ENCODE measurements at regions not wholly inside any gene's neighbourhood (a gene's known extent, or its start where the extent isn't known, plus 50 kb on each side); places are given as distances from the start of the nearest gene placed in this dataset.

DNA sequence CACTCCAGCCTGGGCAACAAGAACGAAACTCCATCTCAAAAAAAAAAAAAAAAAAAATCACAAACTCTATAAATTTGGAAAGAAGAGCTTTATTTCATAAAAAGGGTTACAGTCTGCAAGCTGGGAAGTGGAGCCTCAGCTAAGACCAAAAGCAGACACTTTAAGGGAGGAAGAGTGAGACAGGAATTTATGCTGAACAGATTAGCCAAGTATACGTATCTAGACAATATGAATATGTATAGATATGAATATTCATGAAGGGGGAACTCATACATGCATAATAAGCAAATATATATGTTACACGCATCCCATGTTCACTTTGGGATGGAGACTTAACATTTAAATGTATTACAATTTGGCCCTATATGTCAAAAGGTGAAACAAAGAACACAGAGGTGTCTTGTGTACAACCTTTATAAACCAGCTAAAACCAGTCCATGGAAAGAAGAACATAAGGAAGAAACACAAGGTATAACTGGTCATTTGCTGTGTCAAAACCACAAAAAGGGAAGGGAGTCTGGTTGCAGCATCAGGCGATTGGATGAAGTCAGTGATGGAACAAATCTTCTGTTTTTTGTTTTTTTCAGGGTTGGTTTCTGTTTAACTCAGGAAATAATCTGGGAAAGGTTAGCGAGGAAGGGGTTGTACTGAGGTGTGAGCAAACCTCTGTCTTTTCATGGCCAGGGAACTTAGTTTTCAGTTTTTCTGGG, 130.0 kb upstream of the MAOA start:
- no peak overlapping the region for H2BK5ac ChIP-seq (ENCODE audit: low read length)
- H3K23ac ChIP-seq (ENCODE audit: low read length) = no peak overlapping the region
- no peak overlapping the region for H3K56ac ChIP-seq (ENCODE audit: low read length)
- H3K79me2 ChIP-seq (ENCODE audit: control insufficient read depth, insufficient read depth, low read length) = no peaks in the 10 kb centered on the region
- no peaks in the 10 kb centered on the region for H3K79me1 ChIP-seq (ENCODE audit: low read length)
- H2BK120ac ChIP-seq (ENCODE audit: low read depth, low read length) = no peak overlapping the region
- no peak overlapping the region for H3K9ac ChIP-seq (ENCODE audit: low read length)
- no peaks in the 10 kb centered on the region for H3K4me1 ChIP-seq (ENCODE audit: control insufficient read depth, low read depth, low read length)
- no peaks in the 10 kb centered on the region for H3K27me3 ChIP-seq (ENCODE audit: insufficient read depth, low read length, poor library complexity)
- WGBS (ENCODE audit: extremely low coverage, insufficient coverage, low lambda C conversion rate) = no CpG with 5 or more reads among the region's 5 CpGs
- H3K4me3 ChIP-seq (ENCODE audit: low read length) = no peak overlapping the region
- no peak overlapping the region for H3K4me2 ChIP-seq (ENCODE audit: low read length)
- no peak overlapping the region for H2BK15ac ChIP-seq (replicated peaks; ENCODE audit: low read depth)
- H3K27ac ChIP-seq (ENCODE audit: low read depth, low read length) = no peak overlapping the region
- H2AK5ac ChIP-seq (ENCODE audit: low read length) = no peak overlapping the region
- H3K36me3 ChIP-seq (ENCODE audit: control insufficient read depth, insufficient read depth, low read length) = no peaks in the 10 kb centered on the region
- H4K8ac ChIP-seq (ENCODE audit: low read depth, low read length) = no peak overlapping the region
- H3K18ac ChIP-seq (ENCODE audit: low read length) = no peak overlapping the region
- H4K5ac ChIP-seq (ENCODE audit: low read length) = no peak overlapping the region
- no peak for DNase-seq
- no peak overlapping the region for H3K4ac ChIP-seq (ENCODE audit: low read depth, low read length)

DNA sequence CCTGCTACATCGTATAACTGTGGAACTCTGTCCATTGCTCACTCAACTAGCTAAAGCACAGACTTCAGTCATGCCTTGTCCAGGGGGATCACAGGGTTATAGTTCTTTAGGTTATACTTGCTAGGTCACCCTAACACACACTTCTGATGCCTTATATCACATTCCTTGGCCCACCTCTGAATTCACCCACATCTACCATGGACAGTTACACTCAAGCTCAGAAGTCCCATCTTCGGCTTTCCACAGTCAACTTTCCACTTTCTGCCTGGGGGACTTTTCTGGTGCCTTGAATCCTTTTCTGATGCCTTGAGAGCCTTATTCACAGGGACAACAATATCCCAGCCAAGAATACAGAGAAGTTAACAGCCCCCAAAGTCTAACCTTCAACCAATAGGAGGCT, 129.2 kb upstream of the MAOA start:
- no peak overlapping the region for H2BK5ac ChIP-seq (ENCODE audit: low read length)
- WGBS (ENCODE audit: extremely low coverage, insufficient coverage, low lambda C conversion rate) = no CpG with 5 or more reads among the region's 2 CpGs
- no peaks in the 10 kb centered on the region for H3K79me1 ChIP-seq (ENCODE audit: low read length)
- H3K56ac ChIP-seq (ENCODE audit: low read length) = no peak overlapping the region
- H2AK5ac ChIP-seq (ENCODE audit: low read length) = no peak overlapping the region
- no peaks in the 10 kb centered on the region for H3K36me3 ChIP-seq (ENCODE audit: control insufficient read depth, insufficient read depth, low read length)
- no peak overlapping the region for H3K18ac ChIP-seq (ENCODE audit: low read length)
- no peaks in the 10 kb centered on the region for H3K79me2 ChIP-seq (ENCODE audit: control insufficient read depth, insufficient read depth, low read length)
- no peak overlapping the region for H3K9ac ChIP-seq (ENCODE audit: low read length)
- no peak overlapping the region for H2BK120ac ChIP-seq (ENCODE audit: low read depth, low read length)
- H4K8ac ChIP-seq (ENCODE audit: low read depth, low read length) = no peak overlapping the region
- H3K4ac ChIP-seq (ENCODE audit: low read depth, low read length) = no peak overlapping the region
- no peak overlapping the region for H4K5ac ChIP-seq (ENCODE audit: low read length)
- no peak overlapping the region for H3K23ac ChIP-seq (ENCODE audit: low read length)
- H3K27ac ChIP-seq (ENCODE audit: low read depth, low read length) = no peak overlapping the region
- H3K4me2 ChIP-seq (ENCODE audit: low read length) = no peak overlapping the region
- H2BK15ac ChIP-seq (replicated peaks; ENCODE audit: low read depth) = no peak overlapping the region
- H3K4me3 ChIP-seq (ENCODE audit: low read length) = no peak overlapping the region
- H3K27me3 ChIP-seq (ENCODE audit: insufficient read depth, low read length, poor library complexity) = no peaks in the 10 kb centered on the region
- no peaks in the 10 kb centered on the region for H3K4me1 ChIP-seq (ENCODE audit: control insufficient read depth, low read depth, low read length)
- DNase-seq = no peak

DNA sequence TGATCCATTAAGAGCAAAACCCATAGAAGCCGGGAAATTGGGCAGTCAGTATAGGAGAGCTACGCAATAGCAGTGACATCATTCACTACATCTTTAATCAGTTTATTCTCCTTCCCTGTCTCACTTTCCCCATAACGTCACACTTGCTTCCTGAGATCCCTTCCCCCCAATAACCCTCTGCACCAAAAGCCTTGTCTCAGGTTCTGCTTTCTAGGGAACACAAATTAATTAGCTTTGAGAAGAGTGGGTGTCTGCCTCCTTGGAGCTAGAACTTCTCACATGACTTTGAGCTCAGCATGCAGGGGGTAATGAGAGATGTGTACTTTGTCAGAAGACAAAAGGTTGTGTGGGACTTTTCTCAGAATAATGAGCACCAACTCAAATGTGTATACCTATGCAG, 128.3 kb upstream of the MAOA start:
- Histone ChIP-seq H2BK5ac (ENCODE audit: low read length) (no peak overlapping the region), H3K18ac (ENCODE audit: low read length) (no peak overlapping the region), H3K27me3 (ENCODE audit: insufficient read depth, low read length, poor library complexity) (no peaks in the 10 kb centered on the region), H3K79me1 (ENCODE audit: low read length) (no peaks in the 10 kb centered on the region), H3K27ac (ENCODE audit: low read depth, low read length) (no peak overlapping the region), H2BK15ac (replicated peaks; ENCODE audit: low read depth) (no peak overlapping the region), H2AK5ac (ENCODE audit: low read length) (no peak overlapping the region), H3K23ac (ENCODE audit: low read length) (no peak overlapping the region), H3K56ac (ENCODE audit: low read length) (no peak overlapping the region), H2BK120ac (ENCODE audit: low read depth, low read length) (no peak overlapping the region), H3K79me2 (ENCODE audit: control insufficient read depth, insufficient read depth, low read length) (no peaks in the 10 kb centered on the region), H3K4me3 (ENCODE audit: low read length) (no peak overlapping the region), H3K36me3 (ENCODE audit: control insufficient read depth, insufficient read depth, low read length) (no peaks in the 10 kb centered on the region), H4K8ac (ENCODE audit: low read depth, low read length) (no peak overlapping the region), H3K4me1 (ENCODE audit: control insufficient read depth, low read depth, low read length) (no peaks in the 10 kb centered on the region), H3K4ac (ENCODE audit: low read depth, low read length) (no peak overlapping the region), H3K4me2 (ENCODE audit: low read length) (no peak overlapping the region), H3K9ac (ENCODE audit: low read length) (no peak overlapping the region), H4K5ac (ENCODE audit: low read length) (no peak overlapping the region)
- no CpG with 5 or more reads among the region's 3 CpGs for WGBS (ENCODE audit: extremely low coverage, insufficient coverage, low lambda C conversion rate)
- no peak for DNase-seq

DNA sequence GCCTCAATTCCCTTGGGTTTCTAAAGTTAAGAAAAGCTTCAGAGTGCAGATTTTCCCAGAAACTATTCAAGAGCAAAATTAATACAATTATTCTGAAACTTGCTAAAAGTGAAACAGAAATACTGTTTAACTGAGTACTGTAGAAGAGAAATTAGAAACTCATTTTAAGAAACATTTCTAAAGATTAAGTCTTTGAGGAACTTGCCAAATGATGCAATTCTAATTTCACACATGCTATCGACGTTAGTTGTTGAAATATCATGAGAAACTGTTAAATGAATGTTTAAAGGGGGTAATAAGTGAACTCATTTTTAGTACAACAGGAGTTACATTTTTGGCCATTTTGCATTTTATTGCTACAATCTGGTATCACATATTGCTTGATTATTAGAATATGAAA, 125.3 kb upstream of the MAOA start:
- no peaks in the 10 kb centered on the region for H3K4me1 ChIP-seq (ENCODE audit: control insufficient read depth, low read depth, low read length)

DNA sequence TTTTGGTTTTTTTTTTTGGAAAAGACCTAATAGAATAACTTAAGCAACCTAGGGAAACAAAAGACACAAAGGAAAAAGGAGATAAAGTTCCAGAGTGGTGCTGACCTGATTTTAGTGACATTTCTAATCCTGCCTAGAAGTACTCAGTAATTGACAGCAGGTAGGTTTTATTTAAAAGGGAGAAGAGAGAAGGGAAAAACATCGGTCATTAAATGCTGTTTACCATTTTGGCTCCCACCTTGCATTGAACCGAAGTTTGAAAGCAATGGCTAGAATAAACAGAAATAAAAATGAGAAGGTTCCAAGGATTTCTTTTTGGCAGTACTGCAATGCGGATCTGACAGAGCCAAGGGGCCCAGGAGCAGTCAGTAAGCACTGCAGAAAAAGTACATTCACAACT, 115.8 kb upstream of the MAOA start:
- H3K79me2 ChIP-seq (ENCODE audit: control insufficient read depth, insufficient read depth, low read length) = no peaks in the 10 kb centered on the region
- H3K79me1 ChIP-seq (ENCODE audit: low read length) = no peaks in the 10 kb centered on the region
- no peak overlapping the region for H2BK5ac ChIP-seq (ENCODE audit: low read length)
- H4K5ac ChIP-seq (ENCODE audit: low read length) = no peak overlapping the region
- no peak overlapping the region for H3K4me2 ChIP-seq (ENCODE audit: low read length)
- H3K18ac ChIP-seq (ENCODE audit: low read length) = no peak overlapping the region
- no peak overlapping the region for H3K27ac ChIP-seq (ENCODE audit: low read depth, low read length)
- H2BK15ac ChIP-seq (replicated peaks; ENCODE audit: low read depth) = no peak overlapping the region
- H4K8ac ChIP-seq (ENCODE audit: low read depth, low read length) = no peak overlapping the region
- H3K23ac ChIP-seq (ENCODE audit: low read length) = no peak overlapping the region
- DNase-seq = no peak
- H3K27me3 ChIP-seq (ENCODE audit: insufficient read depth, low read length, poor library complexity) = no peaks in the 10 kb centered on the region
- WGBS (ENCODE audit: extremely low coverage, insufficient coverage, low lambda C conversion rate) = no CpG with 5 or more reads among the region's 3 CpGs
- H2AK5ac ChIP-seq (ENCODE audit: low read length) = no peak overlapping the region
- H3K4me3 ChIP-seq (ENCODE audit: low read length) = no peak overlapping the region
- no peak overlapping the region for H3K56ac ChIP-seq (ENCODE audit: low read length)
- no peaks in the 10 kb centered on the region for H3K36me3 ChIP-seq (ENCODE audit: control insufficient read depth, insufficient read depth, low read length)
- H3K9ac ChIP-seq (ENCODE audit: low read length) = no peak overlapping the region
- H2BK120ac ChIP-seq (ENCODE audit: low read depth, low read length) = no peak overlapping the region
- H3K4ac ChIP-seq (ENCODE audit: low read depth, low read length) = no peak overlapping the region
- H3K4me1 ChIP-seq (ENCODE audit: control insufficient read depth, low read depth, low read length) = no peaks in the 10 kb centered on the region

More for the DNA sequence above, 125.3 kb upstream of the MAOA start:
- no peaks in the 10 kb centered on the region for H3K36me3 ChIP-seq (ENCODE audit: control insufficient read depth, insufficient read depth, low read length)
- DNase-seq = no peak
- no peak overlapping the region for H2BK5ac ChIP-seq (ENCODE audit: low read length)
- H4K5ac ChIP-seq (ENCODE audit: low read length) = no peak overlapping the region
- no peak overlapping the region for H3K18ac ChIP-seq (ENCODE audit: low read length)
- WGBS (ENCODE audit: extremely low coverage, insufficient coverage, low lambda C conversion rate) = no CpG with 5 or more reads among the region's 2 CpGs
- H3K79me1 ChIP-seq (ENCODE audit: low read length) = no peaks in the 10 kb centered on the region
- no peak overlapping the region for H3K4me3 ChIP-seq (ENCODE audit: low read length)
- no peaks in the 10 kb centered on the region for H3K79me2 ChIP-seq (ENCODE audit: control insufficient read depth, insufficient read depth, low read length)
- no peak overlapping the region for H2AK5ac ChIP-seq (ENCODE audit: low read length)
- no peak overlapping the region for H4K8ac ChIP-seq (ENCODE audit: low read depth, low read length)
- H3K56ac ChIP-seq (ENCODE audit: low read length) = no peak overlapping the region
- no peak overlapping the region for H3K23ac ChIP-seq (ENCODE audit: low read length)
- no peak overlapping the region for H2BK120ac ChIP-seq (ENCODE audit: low read depth, low read length)
- H3K27ac ChIP-seq (ENCODE audit: low read depth, low read length) = no peak overlapping the region
- no peaks in the 10 kb centered on the region for H3K27me3 ChIP-seq (ENCODE audit: insufficient read depth, low read length, poor library complexity)
- no peak overlapping the region for H3K9ac ChIP-seq (ENCODE audit: low read length)
- no peak overlapping the region for H2BK15ac ChIP-seq (replicated peaks; ENCODE audit: low read depth)
- H3K4me2 ChIP-seq (ENCODE audit: low read length) = no peak overlapping the region
- no peak overlapping the region for H3K4ac ChIP-seq (ENCODE audit: low read depth, low read length)

DNA sequence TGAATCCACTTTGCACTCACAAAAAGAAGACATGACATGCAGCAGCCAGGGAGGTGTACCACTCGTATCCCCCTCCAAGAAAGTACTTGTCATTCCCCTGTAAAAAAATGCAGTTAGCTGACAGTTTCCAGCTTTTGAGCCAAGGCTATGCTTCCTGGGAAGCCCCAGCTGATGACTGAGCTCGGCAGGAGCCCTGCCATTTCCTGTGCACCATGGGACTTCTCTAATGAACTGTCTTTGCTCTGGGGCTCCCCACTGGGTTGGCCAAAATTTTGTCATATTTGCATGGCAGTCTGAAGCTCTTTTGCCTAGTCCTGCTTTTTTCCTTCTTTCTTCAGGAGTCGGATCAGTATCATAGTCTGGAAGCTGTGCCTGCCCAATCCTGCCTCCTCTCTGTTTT, 104.5 kb upstream of the MAOA start:
- Histone ChIP-seq H3K27me3 (ENCODE audit: insufficient read depth, low read length, poor library complexity) (no peaks in the 10 kb centered on the region), H3K27ac (ENCODE audit: low read depth, low read length) (peak overlapping the region; percentile 81), H2BK15ac (replicated peaks; ENCODE audit: low read depth) (no peak overlapping the region), H3K4ac (ENCODE audit: low read depth, low read length) (no peak overlapping the region), H3K79me2 (ENCODE audit: control insufficient read depth, insufficient read depth, low read length) (no peaks in the 10 kb centered on the region), H3K23ac (ENCODE audit: low read length) (no peak overlapping the region), H3K79me1 (ENCODE audit: low read length) (no peaks in the 10 kb centered on the region), H3K4me2 (ENCODE audit: low read length) (no peak overlapping the region), H3K18ac (ENCODE audit: low read length) (peak overlapping the region; percentile 68), H3K9ac (ENCODE audit: low read length) (no peak overlapping the region), H2BK120ac (ENCODE audit: low read depth, low read length) (no peak overlapping the region), H3K4me3 (ENCODE audit: low read length) (no peak overlapping the region), H2AK5ac (ENCODE audit: low read length) (no peak overlapping the region), H3K56ac (ENCODE audit: low read length) (peak overlapping the region; percentile 3), H2BK5ac (ENCODE audit: low read length) (no peak overlapping the region), H4K8ac (ENCODE audit: low read depth, low read length) (no peak overlapping the region), H3K4me1 (ENCODE audit: control insufficient read depth, low read depth, low read length) (no peaks in the 10 kb centered on the region), H4K5ac (ENCODE audit: low read length) (no peak overlapping the region), H3K36me3 (ENCODE audit: control insufficient read depth, insufficient read depth, low read length) (no peaks in the 10 kb centered on the region)
- peak; percentile 64 for DNase-seq
- WGBS (ENCODE audit: extremely low coverage, insufficient coverage, low lambda C conversion rate) = no CpG with 5 or more reads among the region's 3 CpGs

Measured in mesendoderm (in vitro differentiated cells).